Gastrocnemius medialis (tissue), 4 donors: ENCODE measurements at regions not wholly inside any gene's neighbourhood (a gene's known extent, or its start where the extent isn't known, plus 50 kb on each side); places are given as distances from the start of the nearest gene placed in this dataset.

Experiments
- CTCF ChIP-seq, 5 experiments: fragments of 450-650 bp in 3 of 5; fragments of 200-600 bp in 2 of 5; sonication (generic) in 2 of 5; IDR thresholded peaks in 4 of 5; conservative IDR thresholded peaks in 1 of 5; 1 replicate in 4 of 5; 2 replicates in 1 of 5; pipeline ENCODE4 v1.5.1; 2016 to 2019; ENCODE audit warnings: antibody characterized with exemption in 5 of 5, mild to moderate bottlenecking in 3 of 5, moderate library complexity in 3 of 5
- POLR2A ChIP-seq, 2 donors: fragments of 450-650 bp; IDR thresholded peaks; one replicate each; pipeline ENCODE4 v1.6.1; 2017; ENCODE audit warnings: antibody characterized with exemption in 2 of 2, mild to moderate bottlenecking in 2 of 2, moderate library complexity in 2 of 2

DNA sequence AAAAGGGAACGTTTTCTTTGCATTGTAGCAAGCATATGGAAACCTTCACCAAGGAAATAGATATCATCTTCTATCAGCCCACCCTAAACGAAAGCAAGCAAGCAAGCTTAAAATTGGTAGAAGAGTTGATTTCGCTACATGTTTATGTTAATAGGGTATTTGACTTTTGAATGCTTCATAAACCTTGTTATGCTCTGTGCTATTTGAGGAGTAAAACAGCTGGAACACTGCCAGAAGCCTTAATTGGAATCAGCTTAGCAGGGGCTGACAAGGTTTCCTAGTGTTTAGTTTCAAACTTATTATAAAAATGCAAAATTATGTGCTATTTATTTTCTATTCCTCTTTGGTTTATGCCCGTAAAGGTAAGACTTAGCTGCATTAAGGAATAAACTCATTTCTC, 70.6 kb upstream of the LINC00305 start:
- TF ChIP-seq CTCF (IDR thresholded peaks at IDR 0.05 in 4 of 5, conservative IDR thresholded peaks at IDR 0.05 in 1 of 5) = no peak
- no peak for TF ChIP-seq POLR2A (IDR thresholded peaks at IDR 0.05)
